ENCODE measurements at regions not wholly inside any gene's neighbourhood (a gene's known extent, or its start where the extent isn't known, plus 50 kb on each side); places are given as distances from the start of the nearest gene placed in this dataset.

GRCh38 chr13:90577726-90578125 is 769.8 kb upstream of the MIR17HG start:
- no peak for TF ChIP-seq CTCF (IDR thresholded peaks at IDR 0.05; ENCODE audit: poor library complexity)
- TF ChIP-seq EZH2 (IDR thresholded peaks at IDR 0.05; ENCODE audit: borderline replicate concordance): no peak
